ENCODE measurements at regions not wholly inside any gene's neighbourhood (a gene's known extent, or its start where the extent isn't known, plus 50 kb on each side); places are given as distances from the start of the nearest gene placed in this dataset.
"Not testable (repeated sequence)": the region's sequence is repeated elsewhere in the genome, so short reads cannot be mapped to it uniquely, and the experiment has no call there.

GRCh38 chr5:174453690-174454089 is 270.7 kb upstream of the MSX2 start:
- DNase-seq: no peak

GRCh38 chr5:174454464-174454863 is 269.9 kb upstream of the MSX2 start:
- no peak for DNase-seq

DNA sequence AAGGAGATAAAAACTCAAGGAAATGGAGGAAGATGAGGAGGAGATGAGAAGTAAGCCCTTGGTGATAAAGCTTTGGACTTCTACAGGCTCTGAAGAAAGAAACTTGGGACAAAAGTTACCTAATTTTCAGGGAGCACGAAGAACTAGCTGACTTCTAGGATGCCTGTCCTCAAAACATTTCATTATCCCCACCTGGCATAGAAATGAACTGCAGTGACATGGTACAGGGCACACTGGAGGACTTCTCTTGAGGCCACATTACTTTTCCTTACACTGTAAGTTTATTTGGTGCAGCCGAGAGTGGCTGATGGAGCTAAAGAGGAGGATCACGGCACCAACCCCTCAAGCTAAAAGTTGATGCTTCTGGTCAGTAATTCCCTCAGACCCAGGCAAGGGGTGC is 269.5 kb upstream of the MSX2 start:
- DNase-seq: no peak

DNA sequence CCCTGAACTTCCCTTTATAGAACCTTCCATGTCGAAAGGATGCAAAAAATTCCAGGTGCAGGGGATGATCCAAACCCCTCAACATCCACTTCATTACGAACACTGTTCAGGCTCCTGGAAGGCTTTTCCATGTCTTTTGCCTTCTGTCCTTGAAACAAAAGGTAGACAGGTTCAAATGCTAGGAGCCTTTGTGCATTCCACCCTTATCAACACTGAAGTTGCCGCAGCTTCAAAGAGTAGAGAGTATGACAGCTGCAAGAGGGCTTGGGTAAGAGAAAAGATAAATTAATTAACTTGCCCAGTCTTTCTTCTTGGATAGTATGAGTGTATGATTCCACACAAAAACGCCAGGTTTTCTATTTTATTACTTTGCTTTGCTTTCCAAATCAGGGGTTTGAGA is 269.1 kb upstream of the MSX2 start:
- no peak for DNase-seq

GRCh38 chr5:174457141-174457678 is 267.2 kb upstream of the MSX2 start:
- no peak for DNase-seq

DNA sequence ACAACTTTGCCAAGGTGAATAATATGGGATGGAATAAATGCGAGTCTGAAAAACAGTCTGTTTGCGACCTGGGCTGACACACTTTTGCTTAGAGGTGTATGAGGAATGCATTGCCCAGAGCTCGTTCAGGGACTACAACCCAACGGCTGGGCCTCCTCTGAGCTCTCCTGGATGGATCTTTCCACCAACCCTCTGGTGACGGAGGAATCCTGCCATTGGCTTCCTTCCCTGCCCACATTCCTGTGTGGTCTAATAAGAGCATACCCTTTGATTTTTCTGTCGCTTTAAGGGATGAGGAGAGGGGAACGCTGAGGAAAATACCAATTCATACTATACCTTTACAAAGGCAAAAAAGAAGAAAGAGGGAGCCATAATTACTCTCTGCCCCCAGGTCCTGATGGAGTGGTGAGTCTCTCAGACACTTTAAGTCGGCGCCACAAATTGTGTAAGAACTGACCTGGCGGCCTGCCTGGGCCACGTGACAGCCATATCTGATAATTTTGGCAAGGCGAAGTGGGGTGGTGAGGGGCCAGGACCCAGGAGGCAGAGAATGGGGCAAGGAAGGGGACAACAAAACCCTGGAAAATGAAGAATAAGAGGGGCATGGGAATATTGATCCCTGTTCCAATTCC is 265.2 kb upstream of the MSX2 start:
- DNase-seq: no peak

DNA sequence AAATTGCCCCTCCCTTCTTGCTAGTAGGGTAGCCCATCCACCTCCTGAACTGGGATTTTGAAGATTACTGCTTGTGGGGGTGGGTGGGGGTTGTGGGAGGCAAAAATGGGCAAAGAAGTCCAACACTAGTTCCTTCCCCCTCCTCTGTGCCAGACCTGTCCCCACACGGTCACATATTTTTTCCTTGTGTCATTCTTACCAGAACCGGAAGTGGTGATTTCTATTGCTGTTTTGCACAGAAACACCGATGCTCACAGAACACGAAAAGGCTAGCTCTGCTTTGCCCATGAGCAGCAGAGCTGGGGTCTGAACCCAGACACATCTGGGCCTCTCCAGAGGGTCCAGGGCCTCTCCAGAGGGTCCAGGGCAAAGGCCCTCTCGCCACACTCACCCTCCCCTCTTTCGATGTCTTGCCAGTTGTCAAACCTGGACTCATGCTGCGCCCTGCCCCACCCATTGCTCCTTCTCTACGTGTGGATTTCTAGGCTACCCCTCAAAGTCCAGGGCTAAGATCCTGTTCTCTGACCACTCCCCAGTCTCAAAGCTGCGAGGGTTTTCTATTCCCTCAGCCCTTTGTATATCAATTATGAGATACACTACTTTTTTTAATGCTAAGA is 264.4 kb upstream of the MSX2 start:
- no peak for DNase-seq

DNA sequence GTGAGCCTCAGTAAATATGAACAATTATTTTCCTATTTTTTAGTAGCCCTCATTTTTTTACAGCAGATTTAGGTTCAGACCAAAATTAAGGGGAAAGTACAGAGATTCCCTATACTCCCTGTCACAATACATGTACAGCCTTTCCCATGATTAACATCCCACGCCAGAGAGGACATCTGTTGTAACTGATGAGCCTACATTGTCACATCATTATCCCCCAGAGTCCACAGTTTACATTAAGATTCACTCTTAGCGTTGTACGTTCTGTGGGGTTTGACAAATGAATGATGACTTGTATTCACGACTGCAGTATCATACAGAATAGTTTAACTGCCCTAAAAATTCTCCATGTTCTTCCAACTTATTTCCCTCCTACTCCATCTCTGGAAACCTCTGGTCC is 262.3 kb upstream of the MSX2 start:
- no peak for DNase-seq

DNA sequence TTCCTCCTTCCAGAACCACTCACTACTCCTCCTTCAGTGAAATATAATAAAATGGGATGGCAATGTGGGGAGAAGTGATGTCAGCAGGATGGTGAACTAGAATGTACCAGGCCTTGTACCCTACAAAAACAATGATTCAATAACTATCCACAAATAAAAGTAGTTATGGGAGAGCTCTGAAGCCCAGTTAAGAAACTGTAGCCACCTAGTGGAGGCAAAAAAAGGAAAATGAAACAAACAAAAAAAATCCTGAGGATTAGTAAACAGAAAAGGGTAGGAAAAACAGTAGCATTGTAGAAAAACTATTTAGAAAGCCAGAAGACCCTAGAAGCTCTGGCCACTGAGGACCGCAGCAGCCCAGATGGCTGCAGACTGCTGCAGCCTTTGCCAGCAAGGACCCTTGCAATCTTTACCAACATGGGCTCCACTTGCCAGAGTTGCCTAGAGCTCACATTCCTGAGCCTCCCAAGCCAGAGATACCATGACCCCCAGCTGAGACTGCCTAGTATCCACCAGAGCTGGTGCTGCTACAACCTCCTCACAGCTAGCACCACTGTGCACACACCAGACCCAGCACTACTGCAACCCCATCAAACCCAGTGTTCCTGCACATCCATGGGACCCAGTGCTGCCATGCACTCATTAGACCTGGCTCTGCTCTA is 259.7 kb upstream of the MSX2 start:
- no peak for DNase-seq

DNA sequence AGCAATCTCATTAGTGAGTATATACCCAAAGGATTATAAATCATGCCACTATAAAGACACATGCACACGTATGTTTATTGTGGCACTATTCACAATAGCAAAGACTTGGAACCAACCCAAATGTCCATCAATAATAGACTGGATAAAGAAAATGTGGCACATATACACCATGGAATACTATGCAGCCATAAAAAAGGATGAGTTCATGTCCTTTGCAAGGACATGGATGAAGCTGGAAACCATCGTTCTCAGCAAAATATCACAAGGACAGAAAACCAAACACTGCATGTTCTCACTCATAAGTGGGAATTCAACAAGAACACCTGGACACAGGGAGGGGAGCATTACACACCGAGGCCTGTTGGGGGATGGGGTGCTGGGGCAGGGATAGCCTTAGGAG is 252.9 kb upstream of the MSX2 start:
- not testable (repeated sequence) for DNase-seq

- no peak for DNase-seq
These were observed 251.4 kb upstream of the MSX2 start for GRCh38 chr5:174472956-174473355.

DNA sequence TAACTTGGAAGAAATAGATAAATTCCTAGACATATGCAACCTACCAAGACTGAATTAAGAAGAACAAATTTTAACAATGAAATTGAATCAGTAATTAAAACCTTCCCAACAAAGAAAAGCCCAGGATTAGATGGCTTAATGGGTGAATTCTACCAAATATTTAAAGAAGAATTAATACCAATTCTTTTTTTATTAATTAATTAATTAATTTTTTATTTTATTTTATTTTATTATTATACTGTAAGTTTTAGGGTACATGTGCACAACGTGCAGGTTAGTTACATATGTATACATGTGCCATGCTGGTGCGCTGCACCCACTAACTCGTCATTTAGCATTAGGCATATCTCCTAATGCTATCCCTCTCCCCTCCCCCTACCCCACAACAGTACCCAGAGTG is 248.4 kb upstream of the MSX2 start:
- DNase-seq: not testable (repeated sequence)

DNA sequence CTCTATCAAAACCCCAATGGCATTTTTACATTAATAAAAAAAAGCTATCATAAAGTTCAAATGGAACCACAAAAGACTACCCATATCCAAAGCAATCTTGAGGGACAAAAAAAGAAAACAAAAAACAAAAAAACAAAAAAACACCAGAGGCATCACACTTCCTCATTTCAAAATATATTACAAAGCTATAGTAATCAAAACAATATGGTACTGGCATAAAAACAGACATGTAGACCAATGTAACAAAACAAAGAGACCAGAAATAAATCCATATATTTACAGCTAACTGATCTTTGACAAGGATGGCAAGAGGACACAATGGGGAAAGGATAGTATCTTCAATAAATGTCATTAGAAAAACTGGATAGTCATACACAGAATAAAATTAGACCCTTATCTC is 245.1 kb upstream of the MSX2 start:
- no peak for DNase-seq

DNA sequence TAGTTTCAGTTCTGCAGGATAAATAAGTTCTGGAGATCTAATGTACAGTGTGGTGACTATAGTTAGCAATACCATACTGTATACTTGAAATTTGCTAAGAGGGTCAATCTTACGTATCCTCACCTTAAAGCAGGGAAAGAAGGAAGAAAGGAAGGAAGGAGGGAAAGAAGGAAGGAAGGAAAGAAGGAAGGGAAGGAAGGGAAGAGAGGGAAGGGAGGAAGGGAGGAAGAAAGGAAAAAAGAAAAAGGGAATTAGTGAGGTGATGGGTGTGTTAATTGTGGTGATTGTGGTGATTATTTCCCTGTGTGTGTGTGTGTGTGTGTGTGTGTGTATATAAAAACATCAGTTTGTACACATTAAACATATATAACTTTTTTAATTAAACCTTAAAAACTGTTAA is 242.6 kb upstream of the MSX2 start:
- DNase-seq: no peak

GRCh38 chr5:174482607-174483024 is 241.8 kb upstream of the MSX2 start:
- DNase-seq: peak; percentile 53

DNA sequence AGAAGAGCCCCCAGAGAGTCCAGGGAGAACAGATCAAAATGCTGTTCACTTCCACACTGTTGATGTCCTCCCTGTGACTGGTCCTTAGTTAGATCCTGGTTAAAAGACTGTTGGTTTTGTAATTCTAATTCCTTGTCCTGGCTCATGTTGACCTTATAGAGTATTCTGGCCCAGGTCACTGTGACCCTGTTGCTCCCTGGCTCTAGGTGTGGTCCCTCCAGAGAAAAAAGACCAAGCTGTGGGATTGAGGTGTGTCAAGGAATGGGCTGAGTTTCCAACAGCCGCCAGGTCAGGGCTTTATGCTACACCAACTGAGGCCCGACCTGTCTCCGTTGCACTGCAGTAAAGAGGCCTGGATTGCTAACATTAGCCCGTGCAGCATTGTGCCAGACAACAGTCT is 241.0 kb upstream of the MSX2 start:
- DNase-seq: no peak

GRCh38 chr5:174489215-174489614 is 235.2 kb upstream of the MSX2 start:
- no peak for DNase-seq

DNA sequence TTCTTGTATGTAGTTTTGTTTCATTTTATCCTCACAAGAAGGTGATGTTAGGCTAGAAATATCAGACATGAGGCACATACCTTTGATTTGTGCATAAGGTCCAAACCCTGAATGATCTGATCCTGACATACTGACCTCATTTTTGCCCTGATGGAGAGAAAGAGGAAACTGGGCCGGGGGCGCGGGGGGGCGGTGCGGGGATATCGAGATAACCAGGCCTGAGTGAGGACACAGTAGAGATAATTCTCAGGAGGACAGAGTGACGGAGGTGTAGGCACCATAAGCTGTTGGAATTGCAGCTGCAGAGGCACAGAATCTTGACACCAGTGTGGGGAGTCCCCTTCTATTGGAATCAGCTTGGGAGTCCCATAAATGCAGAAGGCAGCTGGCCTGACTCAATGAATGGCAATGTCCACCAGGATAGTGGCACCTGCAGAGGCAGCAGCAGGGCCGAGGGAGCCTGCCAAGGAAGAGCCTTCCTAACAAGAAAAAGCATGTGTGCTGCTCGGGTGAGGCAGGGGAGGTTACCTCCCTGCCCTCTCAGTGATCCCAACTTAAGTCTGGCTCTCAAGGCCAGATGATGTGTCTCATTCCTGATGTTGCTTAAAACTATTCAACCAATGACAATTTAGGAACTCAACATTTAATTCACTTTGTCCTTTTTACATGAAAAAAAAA is 234.3 kb upstream of the MSX2 start:
- DNase-seq: no peak

- no peak for DNase-seq
These were observed 233.7 kb upstream of the MSX2 start for GRCh38 chr5:174490728-174491127.

GRCh38 chr5:174491265-174491664 is 233.1 kb upstream of the MSX2 start:
- DNase-seq: no peak

GRCh38 chr5:174491761-174492350 is 232.5 kb upstream of the MSX2 start:
- DNase-seq: no peak

DNA sequence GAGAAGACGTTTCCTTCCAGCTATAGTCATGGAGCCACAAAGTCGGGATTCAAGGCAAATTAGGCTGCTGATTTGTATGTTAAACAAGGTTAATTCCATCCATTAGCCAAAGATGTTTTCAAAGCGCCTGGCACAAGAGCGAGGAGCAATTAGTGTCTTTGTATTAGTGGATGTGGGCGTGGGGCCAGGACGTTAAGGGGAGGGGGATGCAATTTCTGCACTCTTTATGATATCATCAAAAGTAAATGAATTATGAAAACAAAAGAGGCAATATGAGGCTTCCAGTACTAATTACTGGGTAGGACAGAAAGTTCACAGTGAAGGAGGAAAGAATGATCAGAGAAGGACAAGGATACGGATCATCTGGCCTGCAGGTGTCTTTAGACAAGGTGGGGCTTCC is 230.9 kb upstream of the MSX2 start:
- DNase-seq: no peak

DNA sequence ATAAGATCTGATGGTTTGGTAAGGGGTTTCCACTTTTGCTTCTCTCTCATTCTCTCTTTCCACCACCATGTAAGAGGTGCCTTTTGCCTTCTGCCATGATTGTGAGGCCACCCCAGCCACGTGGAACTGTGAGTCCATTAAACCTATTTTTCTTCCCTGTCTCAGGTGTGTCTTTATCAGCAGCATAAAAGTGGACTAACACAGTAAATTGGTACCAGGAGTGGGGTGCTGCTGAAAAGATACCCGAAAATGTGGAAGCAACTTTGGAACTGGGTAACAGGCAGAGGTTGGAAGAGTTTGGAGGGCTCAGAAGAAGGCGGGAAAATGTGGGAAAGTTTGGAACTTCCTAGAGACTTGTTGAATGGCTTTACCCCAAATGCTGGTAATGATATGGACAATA is 226.4 kb upstream of the MSX2 start:
- not testable (repeated sequence) for DNase-seq
